Stimulated activated CD4-positive, alpha-beta T cell treated with anti-CD3 and anti-CD28 coated beads, TNF-alpha, amount 100 ng/mL, for 48 hours (primary cell): ENCODE measurements at regions not wholly inside any gene's neighbourhood (a gene's known extent, or its start where the extent isn't known, plus 50 kb on each side); places are given as distances from the start of the nearest gene placed in this dataset.
"Not testable (repeated sequence)": the region's sequence is repeated elsewhere in the genome, so short reads cannot be mapped to it uniquely, and the experiment has no call there.

Experiments used
- DNase-seq, 3 donors: peaks; one replicate each; pipeline ENCODE4 v3.0.0-alpha.2; 2020; ENCODE audit warnings: low read depth in 3 of 3

GRCh38 chr3:182626484-182627467 is 166.5 kb upstream of the ATP11B start:
- no peak for DNase-seq

GRCh38 chr3:182628531-182628930 is 164.8 kb upstream of the ATP11B start:
- no peak for DNase-seq

- DNase-seq = no peak
Measured at GRCh38 chr3:182629521-182629920, 163.8 kb upstream of the ATP11B start.

GRCh38 chr3:182631183-182632076 is 161.9 kb upstream of the ATP11B start:
- DNase-seq = no peak

- DNase-seq = no peak
Measured at GRCh38 chr3:182632077-182632393, 161.3 kb upstream of the ATP11B start.

GRCh38 chr3:182633186-182633585 is 160.1 kb upstream of the ATP11B start:
- DNase-seq = no peak

- no peak for DNase-seq
Measured at GRCh38 chr3:182636646-182637045, 156.7 kb upstream of the ATP11B start.

GRCh38 chr3:182637350-182638110 is 155.8 kb upstream of the ATP11B start:
- no peak for DNase-seq

GRCh38 chr3:182644013-182644412 is 149.3 kb upstream of the ATP11B start:
- DNase-seq = no peak

GRCh38 chr3:182644790-182645433 is 148.4 kb upstream of the ATP11B start:
- DNase-seq = peak; percentile 8 to 54 (median 27)

GRCh38 chr3:182650568-182651128 is 142.7 kb upstream of the ATP11B start:
- no peak for DNase-seq

GRCh38 chr3:182651461-182651860 is 141.8 kb upstream of the ATP11B start:
- no peak for DNase-seq

- DNase-seq = not testable (repeated sequence)
Measured at GRCh38 chr3:182653065-182653464, 140.2 kb upstream of the ATP11B start.

- no peak for DNase-seq
Measured at GRCh38 chr3:182668541-182668940, 124.8 kb upstream of the ATP11B start.

- no peak for DNase-seq
Measured at GRCh38 chr3:182668974-182669373, 124.3 kb upstream of the ATP11B start.

- DNase-seq = no peak
Measured at GRCh38 chr3:182671541-182671940, 121.8 kb upstream of the ATP11B start.

- no peak for DNase-seq
Measured at GRCh38 chr3:182671942-182672341, 121.4 kb upstream of the ATP11B start.

- DNase-seq = no peak
Measured at GRCh38 chr3:182673336-182673735, 120.0 kb upstream of the ATP11B start.

GRCh38 chr3:182682263-182683241 is 110.8 kb upstream of the ATP11B start:
- DNase-seq = peak in 2 of 3 donors; percentile 28 to 32

- peak in 1 of 3 donors; percentile 33 for DNase-seq
Measured at GRCh38 chr3:182683453-182683852, 109.9 kb upstream of the ATP11B start.
